Fibroblast of lung (primary cell): ENCODE measurements at regions not wholly inside any gene's neighbourhood (a gene's known extent, or its start where the extent isn't known, plus 50 kb on each side); places are given as distances from the start of the nearest gene placed in this dataset.

Experiments used
- EZH2 ChIP-seq: IDR thresholded peaks from 2 replicates; pipeline ENCODE4 v1.5.1; 2012; ENCODE audit warnings: low read length, control low read depth, mild to moderate bottlenecking; ENCODE audit errors: missing control alignments
- TF ChIP-seq, protein P1 (sequence below), 2 donors: IDR thresholded peaks in 1 of 2; conservative IDR thresholded peaks in 1 of 2; 1 replicate in 1 of 2; 2 replicates in 1 of 2; pipeline ENCODE4 v1.5.1; 2011 to 2012; ENCODE audit warnings: low read length in 2 of 2, control low read depth in 1 of 2, inconsistent platforms in 1 of 2, low read depth in 1 of 2, mild to moderate bottlenecking in 1 of 2

DNA sequence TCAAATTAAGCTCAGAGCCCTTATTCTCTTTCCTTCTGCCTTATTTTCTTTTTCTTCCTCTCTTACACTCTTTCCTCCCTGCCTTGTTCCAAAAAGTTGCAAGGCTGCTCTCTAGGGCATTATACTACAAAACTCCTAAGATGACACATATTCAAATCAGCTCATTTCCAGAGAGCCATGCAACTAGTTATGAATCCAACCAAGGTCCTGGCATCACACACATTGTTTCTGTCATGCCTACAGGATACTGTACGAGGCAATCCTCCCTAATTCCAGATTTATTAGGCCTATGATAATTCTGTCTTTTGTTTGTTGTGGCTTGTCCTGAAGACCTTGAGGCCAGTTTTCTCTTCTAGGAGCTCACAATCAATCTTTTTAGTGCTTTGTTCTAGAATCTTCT is 87.0 kb upstream of the TBCA start:
- TF ChIP-seq, protein P1, sequence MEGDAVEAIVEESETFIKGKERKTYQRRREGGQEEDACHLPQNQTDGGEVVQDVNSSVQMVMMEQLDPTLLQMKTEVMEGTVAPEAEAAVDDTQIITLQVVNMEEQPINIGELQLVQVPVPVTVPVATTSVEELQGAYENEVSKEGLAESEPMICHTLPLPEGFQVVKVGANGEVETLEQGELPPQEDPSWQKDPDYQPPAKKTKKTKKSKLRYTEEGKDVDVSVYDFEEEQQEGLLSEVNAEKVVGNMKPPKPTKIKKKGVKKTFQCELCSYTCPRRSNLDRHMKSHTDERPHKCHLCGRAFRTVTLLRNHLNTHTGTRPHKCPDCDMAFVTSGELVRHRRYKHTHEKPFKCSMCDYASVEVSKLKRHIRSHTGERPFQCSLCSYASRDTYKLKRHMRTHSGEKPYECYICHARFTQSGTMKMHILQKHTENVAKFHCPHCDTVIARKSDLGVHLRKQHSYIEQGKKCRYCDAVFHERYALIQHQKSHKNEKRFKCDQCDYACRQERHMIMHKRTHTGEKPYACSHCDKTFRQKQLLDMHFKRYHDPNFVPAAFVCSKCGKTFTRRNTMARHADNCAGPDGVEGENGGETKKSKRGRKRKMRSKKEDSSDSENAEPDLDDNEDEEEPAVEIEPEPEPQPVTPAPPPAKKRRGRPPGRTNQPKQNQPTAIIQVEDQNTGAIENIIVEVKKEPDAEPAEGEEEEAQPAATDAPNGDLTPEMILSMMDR (conservative IDR thresholded peaks at IDR 0.05 in 1 of 2, IDR thresholded peaks at IDR 0.05 in 1 of 2; ENCODE audit: low read depth in 1 of 2, low read length in 2 of 2) = no peak
- TF ChIP-seq EZH2 = no peak
